CD4-positive, CD25-positive, alpha-beta regulatory T cell (primary cell): ENCODE measurements at regions not wholly inside any gene's neighbourhood (a gene's known extent, or its start where the extent isn't known, plus 50 kb on each side); places are given as distances from the start of the nearest gene placed in this dataset.

Experiments
- ATAC-seq, 2 donors: fragments of 150-1000 bp; cut with Tn5 transposase; one replicate each; pipeline ENCODE4 v1.10.0; 2021; ENCODE audit warnings: low read depth in 2 of 2, moderate number of reproducible peaks in 2 of 2, moderate library complexity in 1 of 2
- DNase-seq, 3 donors: peaks; one replicate each; pipeline versions ENCODE4 v3.0.0 to v3.0.0-alpha.2; 2012 to 2022; ENCODE audit warnings: mixed read lengths in 1 of 3
- H3K27ac ChIP-seq: one replicate; pipeline ENCODE4 v1.7.0; 2013; ENCODE audit warnings: mild to moderate bottlenecking, low read length; ENCODE audit not compliant: insufficient read depth, poor library complexity, severe bottlenecking
- H3K27me3 ChIP-seq: one replicate; pipeline ENCODE4 v1.7.0; 2013; ENCODE audit warnings: low read length; ENCODE audit not compliant: control insufficient read depth, insufficient read depth
- H3K36me3 ChIP-seq: one replicate; pipeline ENCODE4 v1.7.0; 2013; ENCODE audit warnings: mild to moderate bottlenecking, low read length, moderate library complexity; ENCODE audit not compliant: control insufficient read depth, insufficient read depth
- H3K4me1 ChIP-seq: 2 replicates; pipeline ENCODE4 v1.7.0; 2013; ENCODE audit warnings: mild to moderate bottlenecking, low read length; ENCODE audit not compliant: insufficient read depth, control insufficient read depth, poor library complexity, severe bottlenecking
- H3K4me3 ChIP-seq: one replicate; pipeline ENCODE4 v1.7.0; 2013; ENCODE audit warnings: low read depth, mild to moderate bottlenecking, low read length, moderate library complexity
- H3K9me3 ChIP-seq, 2 experiments: 1 replicate in 1 of 2; 2 replicates in 1 of 2; pipeline ENCODE4 v1.7.0; 2013; ENCODE audit warnings: low read length in 2 of 2, mild to moderate bottlenecking in 1 of 2, moderate library complexity in 1 of 2; ENCODE audit not compliant: control insufficient read depth in 2 of 2
- H3K27ac Mint-ChIP-seq, 3 donors: one replicate each; pipeline ENCODE4 v1.8.0; 2020 to 2022; ENCODE audit warnings: mild to moderate bottlenecking in 3 of 3, mixed read lengths in 3 of 3, moderate library complexity in 2 of 3
- H3K27me3 Mint-ChIP-seq: one replicate; pipeline ENCODE4 v1.8.0; 2022; ENCODE audit warnings: mild to moderate bottlenecking, mixed read lengths
- H3K36me3 Mint-ChIP-seq: one replicate; pipeline ENCODE4 v1.8.0; 2020; ENCODE audit warnings: mixed read lengths
- H3K4me1 Mint-ChIP-seq, 4 donors: one replicate each; pipeline ENCODE4 v1.8.0; 2020 to 2022; ENCODE audit warnings: mixed read lengths in 4 of 4, mild to moderate bottlenecking in 1 of 4
- H3K4me3 Mint-ChIP-seq, 4 donors: one replicate each; pipeline ENCODE4 v1.8.0; 2020 to 2022; ENCODE audit warnings: mild to moderate bottlenecking in 4 of 4, mixed read lengths in 4 of 4, moderate library complexity in 3 of 4
- H3K9me3 Mint-ChIP-seq, 7 donors: one replicate each; pipeline ENCODE4 v1.8.0; 2020 to 2022; ENCODE audit warnings: mixed read lengths in 7 of 7, mild to moderate bottlenecking in 3 of 7, moderate library complexity in 2 of 7

DNA sequence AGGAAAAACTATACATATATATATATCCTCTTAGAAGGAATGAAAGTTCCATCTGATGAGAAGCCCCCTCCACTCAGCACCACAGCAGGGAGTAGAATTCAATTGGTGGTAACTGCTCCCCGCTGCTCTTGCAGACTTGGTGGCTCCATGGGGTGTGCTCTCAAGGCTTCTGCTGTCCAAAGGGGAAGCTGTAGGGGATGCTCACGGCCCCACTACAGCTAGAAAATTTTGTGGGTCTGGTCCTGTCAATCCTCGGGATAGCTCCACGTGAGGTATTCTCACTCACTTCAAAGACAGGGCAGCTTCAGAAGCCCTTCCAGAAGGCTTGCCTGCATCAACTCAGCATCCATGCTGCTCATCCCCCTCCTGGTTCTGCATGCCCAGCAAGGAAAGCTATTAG lies 247.2 kb downstream of the CETN3 start:
- Mint-ChIP-seq H3K27me3 (no peaks in the 10 kb centered on the region), H3K4me3 (no peak overlapping the region), H3K4me1 (no peaks in the 10 kb centered on the region), H3K27ac (no peak overlapping the region), H3K36me3 (no peaks in the 10 kb centered on the region), H3K9me3 (peaks cover 0 to 3% (median 0%) of the 10 kb centered on the region in 7 donors)
- Histone ChIP-seq H3K9me3 (no peaks in the 10 kb centered on the region), H3K4me3 (no peak overlapping the region), H3K36me3 (no peaks in the 10 kb centered on the region), H3K27me3 (no peaks in the 10 kb centered on the region), H3K4me1 (no peaks in the 10 kb centered on the region), H3K27ac (no peak overlapping the region)
- DNase-seq (no peak), ATAC-seq (no peak)

DNA sequence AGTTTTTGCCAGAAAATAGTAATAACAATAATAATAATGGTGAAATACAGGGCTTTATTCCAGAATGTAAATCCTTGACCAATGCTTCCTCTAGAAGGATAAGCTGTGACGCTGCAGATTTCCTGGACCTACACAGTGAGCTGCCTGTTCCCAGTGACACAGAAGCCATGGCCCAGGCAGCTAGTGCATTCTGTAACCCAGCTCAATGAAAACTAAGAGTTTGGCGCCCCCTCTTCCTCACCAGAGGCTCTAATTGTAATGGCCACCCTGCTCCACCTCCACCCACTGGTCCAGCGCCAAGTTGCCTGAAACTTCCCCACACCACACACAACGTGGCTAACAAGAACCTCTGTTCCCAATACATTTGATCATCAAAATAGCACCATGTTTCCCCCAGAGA lies 248.1 kb downstream of the CETN3 start:
- Mint-ChIP-seq H3K4me3 (no peak overlapping the region), H3K36me3 (no peaks in the 10 kb centered on the region), H3K27me3 (no peaks in the 10 kb centered on the region), H3K4me1 (no peaks in the 10 kb centered on the region), H3K9me3 (peaks cover 0 to 3% (median 0%) of the 10 kb centered on the region in 7 donors), H3K27ac (no peak overlapping the region)
- H3K36me3 ChIP-seq: no peaks in the 10 kb centered on the region
- H3K9me3 ChIP-seq: no peaks in the 10 kb centered on the region
- H3K4me1 ChIP-seq: no peaks in the 10 kb centered on the region
- no peak for DNase-seq
- no peak overlapping the region for H3K27ac ChIP-seq
- no peak for ATAC-seq
- no peaks in the 10 kb centered on the region for H3K27me3 ChIP-seq
- H3K4me3 ChIP-seq: no peak overlapping the region

DNA sequence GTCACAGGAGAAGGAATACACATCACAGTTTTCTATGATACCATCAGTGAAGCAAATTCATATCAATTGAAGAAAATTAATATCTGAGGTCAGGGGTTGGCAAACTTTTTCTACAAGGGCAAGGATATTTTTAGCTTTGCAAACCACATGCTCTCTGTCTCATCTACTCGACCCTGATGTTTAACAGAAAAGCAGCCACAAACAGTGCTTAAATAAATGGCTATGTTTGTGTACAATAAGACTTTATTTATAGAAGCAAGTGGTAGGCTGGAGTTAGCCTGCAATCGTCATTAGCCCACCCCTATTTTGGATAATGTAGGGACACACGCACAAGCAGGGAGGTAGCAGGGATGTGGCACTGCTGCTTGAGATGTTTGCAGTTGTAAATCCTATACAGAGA lies 251.4 kb downstream of the CETN3 start:
- no peaks in the 10 kb centered on the region for H3K36me3 ChIP-seq
- H3K36me3 Mint-ChIP-seq: no peaks in the 10 kb centered on the region
- no peak overlapping the region for H3K4me3 Mint-ChIP-seq
- no peak for ATAC-seq
- no peaks in the 10 kb centered on the region for H3K4me1 Mint-ChIP-seq
- peaks cover 0 to 9% (median 5%) of the 10 kb centered on the region in 7 donors for H3K9me3 Mint-ChIP-seq
- no peaks in the 10 kb centered on the region for H3K27me3 Mint-ChIP-seq
- H3K27me3 ChIP-seq: no peaks in the 10 kb centered on the region
- no peak overlapping the region for H3K27ac Mint-ChIP-seq
- H3K9me3 ChIP-seq: no peaks in the 10 kb centered on the region
- H3K27ac ChIP-seq: no peak overlapping the region
- no peaks in the 10 kb centered on the region for H3K4me1 ChIP-seq
- no peak overlapping the region for H3K4me3 ChIP-seq
- DNase-seq: no peak

DNA sequence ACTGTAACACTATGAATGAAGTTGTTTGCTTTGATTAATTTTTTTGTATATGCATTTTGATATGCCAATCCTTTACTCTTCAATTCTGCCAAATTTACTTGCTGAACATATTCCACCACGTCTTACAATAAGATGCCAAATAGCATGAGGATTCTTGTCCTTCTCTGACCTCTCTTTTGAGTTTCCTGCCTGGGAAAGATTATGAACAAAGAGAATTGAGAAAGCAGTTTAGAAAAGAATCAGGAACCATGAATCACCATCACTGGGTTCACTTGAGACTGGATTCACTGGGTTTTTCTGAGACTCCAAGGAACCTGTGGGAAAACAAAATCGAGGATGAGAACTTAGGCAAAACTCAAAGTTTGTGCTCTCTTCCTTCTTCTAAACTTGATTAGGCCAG lies 256.5 kb downstream of the CETN3 start:
- H3K4me1 Mint-ChIP-seq: no peaks in the 10 kb centered on the region
- DNase-seq (no peak), ATAC-seq (no peak)
- Histone ChIP-seq H3K36me3 (no peaks in the 10 kb centered on the region), H3K27ac (no peak overlapping the region), H3K9me3 (no peaks in the 10 kb centered on the region), H3K4me3 (no peak overlapping the region), H3K27me3 (no peaks in the 10 kb centered on the region), H3K4me1 (no peaks in the 10 kb centered on the region)
- H3K27me3 Mint-ChIP-seq: no peaks in the 10 kb centered on the region
- H3K9me3 Mint-ChIP-seq: peaks cover 0 to 12% (median 5%) of the 10 kb centered on the region in 7 donors
- H3K4me3 Mint-ChIP-seq: no peak overlapping the region
- H3K36me3 Mint-ChIP-seq: no peaks in the 10 kb centered on the region
- H3K27ac Mint-ChIP-seq: no peak overlapping the region

DNA sequence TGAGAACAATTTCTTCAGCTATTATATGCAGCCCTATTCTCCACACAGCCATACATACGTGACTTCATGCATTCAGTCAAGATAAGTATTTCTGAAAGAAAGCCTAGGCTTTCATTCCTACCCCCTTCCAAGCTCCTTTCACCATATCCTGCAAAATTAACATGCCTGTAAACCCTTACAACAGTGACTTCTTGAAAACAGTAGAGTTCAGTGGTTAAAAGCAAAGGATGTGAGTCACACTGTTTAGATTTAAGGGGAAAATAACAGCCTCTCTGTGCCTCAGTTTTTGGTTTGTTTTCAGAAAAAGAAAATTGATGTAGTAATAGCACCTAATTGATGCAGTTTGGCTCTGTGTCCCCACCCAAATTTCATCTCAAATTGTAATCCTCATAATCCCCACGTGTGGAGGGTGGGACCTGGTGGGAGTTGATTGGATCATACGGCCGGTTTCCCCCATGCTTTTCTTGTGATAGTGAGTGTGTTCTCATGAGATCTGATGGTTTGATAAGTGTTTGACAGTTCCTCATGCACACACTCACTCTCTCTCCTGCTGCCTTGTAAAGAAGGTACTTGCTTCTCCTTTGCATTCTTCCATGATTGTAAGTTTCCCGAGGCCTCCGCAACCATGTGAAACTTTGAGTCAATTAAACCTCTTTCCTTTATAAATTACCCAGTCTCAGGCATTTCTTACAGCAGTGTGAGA lies 264.8 kb downstream of the CETN3 start:
- H3K4me1 Mint-ChIP-seq: no peaks in the 10 kb centered on the region
- Histone ChIP-seq H3K9me3 (no peaks in the 10 kb centered on the region), H3K36me3 (no peaks in the 10 kb centered on the region), H3K27ac (no peak overlapping the region), H3K4me1 (no peaks in the 10 kb centered on the region), H3K4me3 (no peak overlapping the region), H3K27me3 (no peaks in the 10 kb centered on the region)
- no peak overlapping the region for H3K27ac Mint-ChIP-seq
- ATAC-seq: no peak
- H3K27me3 Mint-ChIP-seq: peaks cover 5% of the 10 kb centered on the region
- no peaks in the 10 kb centered on the region for H3K36me3 Mint-ChIP-seq
- no peak for DNase-seq
- H3K9me3 Mint-ChIP-seq: peaks cover 0 to 10% (median 2%) of the 10 kb centered on the region in 7 donors
- no peak overlapping the region for H3K4me3 Mint-ChIP-seq

DNA sequence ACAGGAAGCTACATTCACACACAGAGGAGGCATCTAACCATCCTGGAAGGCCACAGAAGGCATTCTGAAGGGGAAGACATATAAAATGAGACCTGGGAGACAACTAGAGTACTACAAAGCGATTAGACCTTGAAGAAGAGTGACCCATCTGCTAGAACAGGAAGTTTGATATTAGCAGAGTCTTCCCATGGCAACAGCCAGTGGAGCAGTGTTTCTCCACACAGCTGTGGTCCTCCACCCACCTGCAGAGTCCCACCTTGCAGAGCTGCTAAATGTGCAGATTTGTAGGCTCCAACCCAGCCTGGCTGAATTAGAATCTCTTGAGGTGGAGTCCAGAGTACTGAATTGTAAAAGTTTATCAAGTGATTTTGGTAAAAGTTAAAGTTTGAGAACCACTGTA lies 267.0 kb downstream of the CETN3 start:
- Mint-ChIP-seq H3K27ac (no peak overlapping the region), H3K4me3 (no peak overlapping the region)
- no peak overlapping the region for H3K4me3 ChIP-seq

DNA sequence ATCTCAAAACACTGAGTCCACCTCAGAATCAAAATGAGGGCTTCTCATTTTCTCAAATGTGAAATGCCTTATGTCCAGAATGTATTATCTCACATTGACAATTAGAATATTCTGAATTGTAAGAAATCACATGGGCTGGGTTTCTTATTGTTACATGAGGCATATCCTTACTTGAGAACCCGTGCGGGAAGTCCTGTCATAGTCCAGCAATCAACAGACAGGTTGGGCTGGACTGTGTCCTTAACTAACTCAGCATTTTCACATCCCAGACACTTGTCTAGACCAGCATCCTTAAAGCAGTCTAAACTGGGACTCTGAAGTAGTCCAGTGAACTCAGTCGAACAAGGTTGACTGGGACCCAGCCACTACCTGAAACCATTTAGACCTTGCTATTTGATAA lies 267.6 kb downstream of the CETN3 start:
- no peak overlapping the region for H3K4me3 ChIP-seq
- no peak for DNase-seq
- no peaks in the 10 kb centered on the region for H3K27me3 ChIP-seq
- Mint-ChIP-seq H3K9me3 (peaks cover 0 to 10% (median 2%) of the 10 kb centered on the region in 7 donors), H3K36me3 (no peaks in the 10 kb centered on the region), H3K27me3 (peaks cover 5% of the 10 kb centered on the region), H3K4me3 (no peak overlapping the region), H3K27ac (no peak overlapping the region), H3K4me1 (no peaks in the 10 kb centered on the region)
- H3K9me3 ChIP-seq: no peaks in the 10 kb centered on the region
- no peaks in the 10 kb centered on the region for H3K4me1 ChIP-seq
- H3K27ac ChIP-seq: no peak overlapping the region
- H3K36me3 ChIP-seq: no peaks in the 10 kb centered on the region
- no peak for ATAC-seq

More for the DNA sequence above, 267.0 kb downstream of the CETN3 start:
- no peaks in the 10 kb centered on the region for H3K36me3 ChIP-seq
- ATAC-seq: no peak
- H3K27me3 ChIP-seq: no peaks in the 10 kb centered on the region
- H3K27ac ChIP-seq: no peak overlapping the region
- Mint-ChIP-seq H3K4me1 (no peaks in the 10 kb centered on the region), H3K36me3 (no peaks in the 10 kb centered on the region), H3K27me3 (peaks cover 5% of the 10 kb centered on the region), H3K9me3 (peaks cover 0 to 10% (median 2%) of the 10 kb centered on the region in 7 donors)
- H3K9me3 ChIP-seq: no peaks in the 10 kb centered on the region
- DNase-seq: no peak
- no peaks in the 10 kb centered on the region for H3K4me1 ChIP-seq

DNA sequence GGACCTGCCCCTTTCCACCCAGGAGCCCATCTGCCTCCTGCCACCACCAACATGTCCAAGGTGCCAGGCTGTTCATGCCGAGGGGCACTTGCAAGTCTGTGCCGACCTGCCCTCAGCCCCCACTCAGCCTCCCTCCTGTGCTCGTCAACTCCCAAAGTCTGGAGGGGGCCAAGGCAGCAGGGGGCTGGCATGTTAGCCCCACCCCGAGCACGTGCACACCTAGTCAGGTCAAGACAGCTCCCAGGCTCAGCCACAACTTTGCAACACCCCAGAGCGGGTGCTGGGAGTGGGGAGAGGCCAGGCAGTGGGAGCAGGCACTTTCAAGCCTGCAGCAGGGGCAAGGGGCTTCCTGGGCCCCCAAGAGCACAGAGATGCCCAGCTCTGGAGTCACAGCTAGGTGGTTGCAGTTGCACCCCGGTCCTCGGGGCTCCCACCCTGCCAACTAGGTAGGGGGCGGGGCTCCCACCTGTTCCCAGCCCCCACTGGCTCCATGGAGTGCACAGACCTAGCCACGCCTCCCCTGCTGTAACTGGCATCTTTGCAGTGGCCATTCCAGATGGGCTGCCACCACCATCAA lies 272.5 kb downstream of the CETN3 start:
- no peak for ATAC-seq
- Histone ChIP-seq H3K9me3 (no peaks in the 10 kb centered on the region), H3K36me3 (no peaks in the 10 kb centered on the region), H3K27ac (no peak overlapping the region), H3K27me3 (no peaks in the 10 kb centered on the region), H3K4me3 (no peak overlapping the region), H3K4me1 (no peaks in the 10 kb centered on the region)
- Mint-ChIP-seq H3K36me3 (no peaks in the 10 kb centered on the region), H3K9me3 (no peaks in the 10 kb centered on the region), H3K27me3 (no peaks in the 10 kb centered on the region), H3K4me1 (no peaks in the 10 kb centered on the region), H3K27ac (no peak overlapping the region), H3K4me3 (no peak overlapping the region)
- DNase-seq: no peak
